Adrenal gland (tissue), 9 donors: ENCODE measurements at regions not wholly inside any gene's neighbourhood (a gene's known extent, or its start where the extent isn't known, plus 50 kb on each side); places are given as distances from the start of the nearest gene placed in this dataset.

Source experiments
- DNase-seq, 7 donors: peaks; one replicate each; pipeline ENCODE4 v3.0.0-alpha.2; 2019 to 2020
- H3K27ac ChIP-seq, 5 donors: fragments of 200-600 bp; sonication (generic) in 4 of 5; 1 replicate in 3 of 5; 2 replicates in 2 of 5; pipeline versions ENCODE4 v1.5.1 to v1.8.0; 2016 to 2020; ENCODE audit warnings: mild to moderate bottlenecking in 1 of 5
- H3K27me3 ChIP-seq: fragments of 200-600 bp; 2 replicates; pipeline ENCODE4 v1.8.0; 2021
- H3K36me3 ChIP-seq, 2 donors: fragments of 200-600 bp; replicated peaks in 1 of 2; 1 replicate in 1 of 2; 2 replicates in 1 of 2; pipeline versions ENCODE4 v1.5.1 to v1.8.0; 2018 to 2022
- H3K4me1 ChIP-seq, 2 donors: fragments of 200-600 bp; replicated peaks in 1 of 2; 1 replicate in 1 of 2; 2 replicates in 1 of 2; pipeline versions ENCODE4 v1.5.1 to v1.8.0; 2018 to 2021
- H3K4me3 ChIP-seq, 4 donors: fragments of 200-600 bp; sonication (generic) in 3 of 4; one replicate each; pipeline ENCODE4 v1.5.1; 2016 to 2018
- H3K9me3 ChIP-seq, 3 donors: fragments of 200-600 bp; sonication (generic) in 1 of 3; replicated peaks in 1 of 3; 1 replicate in 2 of 3; 2 replicates in 1 of 3; pipeline versions ENCODE4 v1.5.1 to v1.8.0; 2016 to 2021
- CTCF ChIP-seq, 6 experiments: fragments of 450-650 bp in 4 of 6; fragments of 200-600 bp in 2 of 6; sonication (generic) in 1 of 6; IDR thresholded peaks; 1 replicate in 5 of 6; 2 replicates in 1 of 6; pipeline versions ENCODE4 v1.5.1 to v1.8.0; 2016 to 2021; ENCODE audit warnings: antibody characterized with exemption in 6 of 6, mild to moderate bottlenecking in 2 of 6, moderate library complexity in 1 of 6
- POLR2A ChIP-seq, 2 donors: fragments of 450-650 bp; IDR thresholded peaks; one replicate each; pipeline ENCODE4 v1.6.1; 2017; ENCODE audit warnings: antibody characterized with exemption in 2 of 2, mild to moderate bottlenecking in 2 of 2, moderate library complexity in 1 of 2
- WGBS, 4 donors: extraction: QIAGEN DNeasy Blood & Tissue Kit in 2 of 4; methylation state at CpG; one replicate each; pipeline versions ENCODE4 v1.1.5 to v1.1.7; 2013 to 2017; 5-methylcytosine and 5-hydroxymethylcytosine counted together
- intact Hi-C, 2 donors: fragments of 100-400 bp; cut with DNase I; formaldehyde crosslinking; loops; one replicate each; pipeline versions ENCODE4 v1.14.1 to v1.15.0; 2022 to 2023
- donor health status: healthy with polysubstance abuse.
- donor health status: Bipolar disorder and iron deficiency.
- donor health status: DM: yes; HTN: yes; CAD: no.
- donor health status: DM: no; HTN: no; CAD: no.
- donor health status: DM: no; HTN: no; CAD: no.

GRCh38 chr4:28432348-28433025, 1571.8 kb downstream of the STIM2 start:
- intact Hi-C loops: no loop called here
- Histone ChIP-seq H3K36me3 (no peaks in the 10 kb centered on the region), H3K9me3 (no peaks in the 10 kb centered on the region), H3K27ac (no peak overlapping the region), H3K27me3 (no peaks in the 10 kb centered on the region), H3K4me3 (no peak overlapping the region), H3K4me1 (no peaks in the 10 kb centered on the region)
- no peak for DNase-seq
- WGBS, 4 donors: 67 to 85% (median 77%) methylated on average over 1 to 7 of the region's 7 CpGs
- TF ChIP-seq POLR2A (IDR thresholded peaks at IDR 0.05) (no peak), CTCF (IDR thresholded peaks at IDR 0.05) (no peak)

GRCh38 chr4:28435314-28435713, 1574.7 kb downstream of the STIM2 start:
- TF ChIP-seq CTCF (IDR thresholded peaks at IDR 0.05) (no peak), POLR2A (IDR thresholded peaks at IDR 0.05) (no peak)
- no peaks in the 10 kb centered on the region for H3K27me3 ChIP-seq

GRCh38 chr4:28436191-28437080, 1575.8 kb downstream of the STIM2 start:
- WGBS, 4 donors: 47 to 56% (median 49%) methylated on average over 10 of the region's 10 CpGs
- Histone ChIP-seq H3K27ac (no peak overlapping the region), H3K27me3 (no peaks in the 10 kb centered on the region), H3K36me3 (no peaks in the 10 kb centered on the region), H3K9me3 (no peaks in the 10 kb centered on the region), H3K4me1 (no peaks in the 10 kb centered on the region), H3K4me3 (no peak overlapping the region)
- TF ChIP-seq CTCF (IDR thresholded peaks at IDR 0.05) (no peak), POLR2A (IDR thresholded peaks at IDR 0.05) (no peak)
- intact Hi-C loops: no loop called here
- no peak for DNase-seq

More at GRCh38 chr4:28435314-28435713, 1574.7 kb downstream of the STIM2 start:
- Histone ChIP-seq H3K36me3 (no peaks in the 10 kb centered on the region), H3K4me3 (no peak overlapping the region), H3K27ac (no peak overlapping the region), H3K4me1 (no peaks in the 10 kb centered on the region), H3K9me3 (no peaks in the 10 kb centered on the region)
- no peak for DNase-seq
- WGBS, 4 donors: 19 to 26% (median 25%) methylated on average over 2 of the region's 2 CpGs
- intact Hi-C loops: no loop called here

- TF ChIP-seq CTCF (IDR thresholded peaks at IDR 0.05) (no peak), POLR2A (IDR thresholded peaks at IDR 0.05) (no peak)
Measured at GRCh38 chr4:28443371-28443770, 1582.7 kb downstream of the STIM2 start.

More at GRCh38 chr4:28443371-28443770, 1582.7 kb downstream of the STIM2 start:
- DNase-seq: no peak
- Histone ChIP-seq H3K27ac (no peak overlapping the region), H3K4me3 (no peak overlapping the region), H3K27me3 (no peaks in the 10 kb centered on the region), H3K36me3 (no peaks in the 10 kb centered on the region), H3K4me1 (no peaks in the 10 kb centered on the region), H3K9me3 (no peaks in the 10 kb centered on the region)
- WGBS, 4 donors: 82 to 91% (median 88%) methylated on average over 3 of the region's 3 CpGs
- intact Hi-C loops: no loop called here
